ENCODE measurements at regions not wholly inside any gene's neighbourhood (a gene's known extent, or its start where the extent isn't known, plus 50 kb on each side); places are given as distances from the start of the nearest gene placed in this dataset.

DNA sequence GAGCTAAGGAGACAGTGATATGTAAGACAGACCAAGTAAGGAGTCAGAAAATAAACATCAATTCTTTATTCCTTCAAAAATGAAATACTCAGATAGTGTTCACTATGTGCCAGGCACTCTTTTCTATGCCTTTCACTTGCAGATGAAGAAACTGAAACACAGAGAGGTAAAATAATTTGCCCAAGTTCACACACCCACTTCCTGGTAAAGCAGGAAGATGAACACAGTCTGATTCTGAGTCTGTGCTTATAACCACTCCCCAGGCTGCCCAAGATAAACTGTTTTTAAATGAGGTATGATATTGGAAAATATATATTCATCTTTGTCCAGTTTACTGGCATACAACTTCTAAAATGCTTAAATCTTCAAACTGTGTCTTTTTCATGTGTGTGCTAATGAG, 294.4 kb upstream of the NPVF start:
- CTCF ChIA-PET, result interaction anchor here (0.7 kb wide), 1 partner anchor 10 kb away, joined by 3 read pairs; no protein-coding TSS in a partner anchor

DNA sequence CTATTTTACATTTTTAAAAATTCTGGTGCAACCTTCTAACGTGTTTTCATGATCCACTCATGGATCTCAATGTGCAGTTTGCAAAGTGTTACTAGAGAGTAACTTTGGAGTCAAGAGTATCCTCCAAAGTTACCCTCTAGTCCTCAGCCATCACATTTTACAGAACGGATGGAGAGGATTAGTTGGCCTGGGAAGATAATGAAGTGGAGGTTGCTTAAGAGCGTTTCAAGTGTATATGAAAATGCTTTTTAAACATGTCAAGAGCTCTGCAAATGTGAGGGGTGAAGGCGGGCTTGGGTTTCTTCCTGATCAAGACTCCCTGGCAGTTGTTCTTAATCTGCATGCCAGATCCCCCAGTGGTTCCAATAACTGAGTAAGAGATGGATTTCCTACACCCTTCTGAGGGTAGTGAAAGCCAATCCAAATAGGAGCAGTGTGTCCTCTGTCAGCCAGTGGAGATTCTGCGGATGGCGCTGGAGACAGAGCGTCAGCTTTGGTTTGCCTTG, 299.4 kb upstream of the NPVF start:
- ChIA-PET POLR2A (no interaction called here), CTCF (interaction anchor here (1.2 to 2.6 kb wide), 3 partner anchors 14 to 139 kb away, joined by 3 to 8 read pairs (median 3); no protein-coding TSS in a partner anchor)
- DNase-seq (ENCODE audit: extremely low spot score), result no peak
- TF ChIP-seq, protein P1, sequence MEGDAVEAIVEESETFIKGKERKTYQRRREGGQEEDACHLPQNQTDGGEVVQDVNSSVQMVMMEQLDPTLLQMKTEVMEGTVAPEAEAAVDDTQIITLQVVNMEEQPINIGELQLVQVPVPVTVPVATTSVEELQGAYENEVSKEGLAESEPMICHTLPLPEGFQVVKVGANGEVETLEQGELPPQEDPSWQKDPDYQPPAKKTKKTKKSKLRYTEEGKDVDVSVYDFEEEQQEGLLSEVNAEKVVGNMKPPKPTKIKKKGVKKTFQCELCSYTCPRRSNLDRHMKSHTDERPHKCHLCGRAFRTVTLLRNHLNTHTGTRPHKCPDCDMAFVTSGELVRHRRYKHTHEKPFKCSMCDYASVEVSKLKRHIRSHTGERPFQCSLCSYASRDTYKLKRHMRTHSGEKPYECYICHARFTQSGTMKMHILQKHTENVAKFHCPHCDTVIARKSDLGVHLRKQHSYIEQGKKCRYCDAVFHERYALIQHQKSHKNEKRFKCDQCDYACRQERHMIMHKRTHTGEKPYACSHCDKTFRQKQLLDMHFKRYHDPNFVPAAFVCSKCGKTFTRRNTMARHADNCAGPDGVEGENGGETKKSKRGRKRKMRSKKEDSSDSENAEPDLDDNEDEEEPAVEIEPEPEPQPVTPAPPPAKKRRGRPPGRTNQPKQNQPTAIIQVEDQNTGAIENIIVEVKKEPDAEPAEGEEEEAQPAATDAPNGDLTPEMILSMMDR (IDR thresholded peaks at IDR 0.05; ENCODE audit: control extremely low read depth, extremely low read depth, low read depth, missing control alignments), result no peak

More for the DNA sequence above, 294.4 kb upstream of the NPVF start:
- DNase-seq (ENCODE audit: extremely low spot score), result no peak
- TF ChIP-seq, protein P1 (IDR thresholded peaks at IDR 0.05; ENCODE audit: control extremely low read depth, extremely low read depth, low read depth, missing control alignments), result no peak
- POLR2A ChIA-PET, result no interaction called here

DNA sequence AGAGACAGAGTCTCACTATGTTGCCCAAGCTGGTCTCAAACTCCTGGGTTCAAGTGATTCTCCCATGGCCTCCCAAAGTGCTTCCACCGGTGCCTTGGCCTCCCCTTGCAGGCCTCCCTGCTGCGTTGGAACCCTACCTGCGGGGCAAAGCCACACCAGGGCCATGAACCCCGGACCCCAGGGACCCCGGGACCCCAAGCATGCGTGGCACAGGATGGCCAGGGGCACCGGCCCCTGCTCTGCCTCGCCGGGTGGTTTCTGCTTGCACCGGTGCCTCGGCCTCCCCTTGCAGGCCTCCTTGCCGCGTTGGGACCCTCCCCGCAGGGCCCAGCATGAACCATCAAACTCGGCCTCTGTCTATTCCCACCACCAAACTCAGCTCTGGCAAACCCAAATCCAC, 301.0 kb upstream of the NPVF start:
- CTCF ChIA-PET, result no interaction called here

DNA sequence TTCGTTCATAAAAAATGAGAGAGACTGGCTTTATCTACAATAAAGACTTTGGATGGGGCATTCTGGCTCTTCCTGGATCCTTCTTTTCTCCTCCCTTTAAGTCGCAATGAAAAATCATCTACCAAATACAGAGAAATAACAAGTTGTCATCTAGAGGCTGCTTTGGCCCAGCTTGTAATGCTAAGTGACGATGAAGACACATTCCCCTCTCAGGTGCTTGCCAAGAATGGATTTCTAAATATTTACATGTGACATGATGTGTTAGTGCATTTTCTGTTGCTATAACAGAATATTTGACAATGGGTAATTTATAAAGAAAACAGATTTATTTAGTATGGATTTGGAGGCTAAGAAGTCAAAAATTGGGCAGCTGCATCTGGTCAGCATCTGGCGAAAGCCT, 308.6 kb upstream of the NPVF start:
- TF ChIP-seq, protein P1 (IDR thresholded peaks at IDR 0.05; ENCODE audit: control extremely low read depth, extremely low read depth, low read depth, missing control alignments), result no peak
- POLR2A ChIA-PET, result no interaction called here
- CTCF ChIA-PET, result no interaction called here
- DNase-seq (ENCODE audit: extremely low spot score), result no peak

More for the DNA sequence above, 301.0 kb upstream of the NPVF start:
- POLR2A ChIA-PET, result no interaction called here
- TF ChIP-seq, protein P1 (IDR thresholded peaks at IDR 0.05; ENCODE audit: control extremely low read depth, extremely low read depth, low read depth, missing control alignments), result no peak
- DNase-seq (ENCODE audit: extremely low spot score), result no peak

DNA sequence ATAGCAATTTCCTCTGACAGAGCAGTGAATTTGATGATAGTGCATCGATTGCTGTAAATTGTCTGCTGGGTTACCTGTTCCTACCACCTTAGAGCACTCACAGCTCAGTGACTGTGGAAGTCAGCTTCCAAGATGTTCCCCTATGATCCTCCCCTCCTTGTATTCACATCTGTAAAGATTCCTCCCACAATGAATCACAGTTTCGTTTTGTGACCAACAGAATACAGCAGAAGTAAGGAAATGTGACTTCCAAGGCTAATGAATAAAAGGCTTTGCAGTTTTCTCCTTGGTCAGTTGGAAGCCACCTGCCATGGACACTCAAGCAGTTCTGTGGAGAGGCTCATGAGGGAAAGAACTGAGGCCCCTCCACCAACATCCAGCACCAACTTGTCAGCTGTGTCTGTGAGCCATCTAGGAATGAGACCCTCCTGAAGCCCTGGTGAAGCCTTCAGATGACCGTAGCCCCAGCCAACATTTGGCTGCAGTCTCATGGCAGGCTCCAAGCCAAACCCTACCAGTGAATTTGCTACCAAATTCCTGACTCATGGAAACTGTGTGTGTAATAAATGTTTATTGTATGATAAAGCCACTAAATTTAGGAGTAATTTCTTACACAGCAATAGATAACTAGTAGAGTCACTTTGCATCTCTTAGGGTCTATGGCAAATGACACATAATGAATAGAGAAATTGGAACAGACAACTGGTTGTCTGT, 309.5 kb upstream of the NPVF start:
- DNase-seq (ENCODE audit: extremely low spot score), result no peak
- TF ChIP-seq, protein P1 (IDR thresholded peaks at IDR 0.05; ENCODE audit: control extremely low read depth, extremely low read depth, low read depth, missing control alignments), result no peak
- ChIA-PET POLR2A (no interaction called here), CTCF (no interaction called here)

DNA sequence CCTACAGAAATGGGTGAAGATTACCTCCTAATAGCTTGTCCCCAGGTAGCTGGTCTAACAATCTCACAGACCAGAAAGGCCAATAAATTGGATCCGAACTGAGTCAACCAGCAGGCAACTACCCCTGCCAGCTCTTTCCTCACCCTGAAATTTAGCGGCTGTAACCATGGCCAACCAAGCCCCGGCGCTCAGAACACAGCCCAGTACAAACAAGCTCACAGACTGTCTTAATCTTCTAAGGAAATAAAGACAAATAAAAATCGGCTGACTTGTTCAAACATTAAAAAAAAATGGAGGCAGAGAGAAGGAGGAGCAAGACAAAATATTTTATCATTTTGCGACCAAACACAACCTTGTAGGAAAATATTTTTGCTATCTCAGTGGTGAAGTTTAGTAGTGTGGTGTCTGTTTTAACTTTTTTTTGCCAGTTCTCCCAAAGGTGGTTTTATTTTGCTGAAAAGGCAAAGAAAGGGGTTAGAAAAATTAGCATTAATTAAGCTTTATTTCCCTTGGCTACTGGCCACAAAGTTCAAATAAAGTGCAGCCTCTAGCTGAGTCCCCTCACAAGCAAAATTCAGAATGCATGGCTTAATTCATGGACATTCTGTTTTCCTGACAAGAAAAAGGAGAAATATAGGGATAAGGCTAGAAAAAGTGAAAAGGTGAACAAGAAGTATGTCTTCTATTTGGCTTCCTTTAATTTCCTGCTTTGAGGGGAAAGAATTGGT, 313.0 kb upstream of the NPVF start:
- TF ChIP-seq, protein P1 (IDR thresholded peaks at IDR 0.05; ENCODE audit: control extremely low read depth, extremely low read depth, low read depth, missing control alignments), result no peak
- no peak for DNase-seq (ENCODE audit: extremely low spot score)
- CTCF ChIA-PET, result interaction anchor here (1.0 to 1.2 kb wide), 2 partner anchors 9 to 14 kb away, joined by 3 read pairs; no protein-coding TSS in a partner anchor
- POLR2A ChIA-PET, result no interaction called here

All from GM10248 (cell line).